Kidney epithelial cell (primary cell): ENCODE measurements at regions not wholly inside any gene's neighbourhood (a gene's known extent, or its start where the extent isn't known, plus 50 kb on each side); places are given as distances from the start of the nearest gene placed in this dataset.

Source experiments
- DNase-seq: peaks from one replicate; pipeline ENCODE4 v3.0.0-alpha.2; 2010; ENCODE audit warnings: low read depth
- H3K27me3 ChIP-seq: 2 replicates; pipeline ENCODE4 v1.6.0; 2011; ENCODE audit warnings: low read length; ENCODE audit not compliant: control insufficient read depth, insufficient read depth
- H3K36me3 ChIP-seq: 2 replicates; pipeline ENCODE4 v1.5.1; 2011; ENCODE audit warnings: low read length; ENCODE audit not compliant: control insufficient read depth, insufficient read depth
- H3K4me3 ChIP-seq: 2 replicates; pipeline ENCODE4 v1.5.1; 2011; ENCODE audit warnings: low read depth, mild to moderate bottlenecking, control low read depth, low read length
- CTCF ChIP-seq: IDR thresholded peaks from 2 replicates; pipeline ENCODE4 v1.5.1; 2011; ENCODE audit warnings: mild to moderate bottlenecking, moderate library complexity, low read length, control low read depth, inconsistent platforms; ENCODE audit not compliant: insufficient read depth, poor library complexity, severe bottlenecking

GRCh38 chr2:8254791-8255447 lies 426.9 kb upstream of the ID2 start:
- H3K4me3 ChIP-seq, result no peak overlapping the region
- DNase-seq, result no peak
- no peaks in the 10 kb centered on the region for H3K27me3 ChIP-seq
- no peaks in the 10 kb centered on the region for H3K36me3 ChIP-seq
- TF ChIP-seq CTCF, result no peak

- H3K27me3 ChIP-seq, result no peaks in the 10 kb centered on the region
- H3K4me3 ChIP-seq, result no peak overlapping the region
- TF ChIP-seq CTCF, result no peak
- DNase-seq, result no peak
- no peaks in the 10 kb centered on the region for H3K36me3 ChIP-seq
Measured at GRCh38 chr2:8255448-8255800, 426.4 kb upstream of the ID2 start.

GRCh38 chr2:8256905-8257304 lies 425.0 kb upstream of the ID2 start:
- no peaks in the 10 kb centered on the region for H3K36me3 ChIP-seq
- no peaks in the 10 kb centered on the region for H3K27me3 ChIP-seq
- no peak for DNase-seq
- no peak overlapping the region for H3K4me3 ChIP-seq
- no peak for TF ChIP-seq CTCF

- TF ChIP-seq CTCF, result no peak
- no peaks in the 10 kb centered on the region for H3K36me3 ChIP-seq
- H3K4me3 ChIP-seq, result no peak overlapping the region
- no peaks in the 10 kb centered on the region for H3K27me3 ChIP-seq
- no peak for DNase-seq
Measured at GRCh38 chr2:8257502-8257901, 424.4 kb upstream of the ID2 start.

GRCh38 chr2:8258406-8258805 lies 423.4 kb upstream of the ID2 start:
- H3K27me3 ChIP-seq, result no peaks in the 10 kb centered on the region
- TF ChIP-seq CTCF, result no peak
- no peak for DNase-seq
- H3K36me3 ChIP-seq, result no peaks in the 10 kb centered on the region
- H3K4me3 ChIP-seq, result no peak overlapping the region

- Histone ChIP-seq H3K36me3 (no peaks in the 10 kb centered on the region), H3K27me3 (no peaks in the 10 kb centered on the region), H3K4me3 (no peak overlapping the region)
- DNase-seq, result no peak
- no peak for TF ChIP-seq CTCF
Measured at GRCh38 chr2:8259106-8259840, 422.6 kb upstream of the ID2 start.
